WTC11 (cell line): ENCODE measurements at regions not wholly inside any gene's neighbourhood (a gene's known extent, or its start where the extent isn't known, plus 50 kb on each side); places are given as distances from the start of the nearest gene placed in this dataset.

Experiments
- CTCF ChIP-seq: fragments of 200-600 bp; IDR thresholded peaks from 2 replicates; pipeline ENCODE4 v1.8.0; 2022; ENCODE audit warnings: antibody characterized with exemption
- NR1H2 ChIP-seq: sonication (generic); formaldehyde crosslinking; IDR thresholded peaks from 2 replicates; pipeline ENCODE4 v1.9.0; 2021; ENCODE audit warnings: mild to moderate bottlenecking, moderate library complexity, missing genetic modification reagents

GRCh38 chr9:21751998-21752397 lies 50.4 kb upstream of the MTAP start:
- TF ChIP-seq NR1H2 (CRISPR knock-in tag), result no peak
- no peak for TF ChIP-seq CTCF
